A549 (cell line): ENCODE measurements at regions not wholly inside any gene's neighbourhood (a gene's known extent, or its start where the extent isn't known, plus 50 kb on each side); places are given as distances from the start of the nearest gene placed in this dataset.

Source experiments
- ATAC-seq, 2 experiments: fragments of 200-7000 bp in 1 of 2; fragments of >200 bp in 1 of 2; cut with Nextera tagmentation in 1 of 2; cut with Tn5 transposase in 1 of 2; 3 replicates each; pipeline versions ENCODE4 v1.8.0 to v1.9.1; 2018 to 2020; ENCODE audit warnings: mild to moderate bottlenecking in 1 of 2, moderate library complexity in 1 of 2
- CTCF ChIA-PET: fragments of 300-600 bp; sonication (Branson Sonifier 250); formaldehyde crosslinking; extraction: SDS; loops from one replicate; lab custom pipeline; 2021; ENCODE audit warnings: antibody characterized with exemption, inconsistent platforms; lab: Yijun Ruan, JAX
- POLR2A ChIA-PET: fragments of 350-600 bp; formaldehyde crosslinking; extraction: SDS; loops from one replicate; lab custom pipeline; 2021; ENCODE audit warnings: antibody characterized with exemption, inconsistent platforms; lab: Yijun Ruan, JAX
- DNase-seq, 2 experiments: peaks; one replicate each; pipeline versions ENCODE4 v3.0.0 to v3.0.0-alpha.2; 2011 to 2016; ENCODE audit warnings: low read depth in 1 of 2, low spot score in 1 of 2
- FAIRE-seq: peaks from 2 replicates; lab custom pipeline; 2011; peaks lifted over from hg19 to GRCh38; lab: Jason Lieb, UNC
- H3K27ac ChIP-seq, 2 experiments: fragments of >200 bp; sonication (Bioruptor Twin); formaldehyde crosslinking; 3 replicates each; pipeline ENCODE4 v1.5.1; 2016 to 2017
- H3K4me1 ChIP-seq: fragments of >200 bp; sonication (Bioruptor Twin); formaldehyde crosslinking; 3 replicates; pipeline ENCODE4 v1.6.1; 2016
- H3K4me2 ChIP-seq: fragments of >200 bp; sonication (Bioruptor Twin); formaldehyde crosslinking; 3 replicates; pipeline ENCODE4 v1.6.1; 2016
- H3K4me3 ChIP-seq: fragments of >200 bp; sonication (Bioruptor Twin); formaldehyde crosslinking; 3 replicates; pipeline ENCODE4 v1.5.1; 2016
- H3K9me3 ChIP-seq: fragments of >200 bp; sonication (Bioruptor Twin); formaldehyde crosslinking; 3 replicates; pipeline ENCODE4 v1.6.1; 2016
- CBX8 ChIP-seq: fragments of 200-600 bp; sonication (generic); IDR thresholded peaks from 2 replicates; pipeline ENCODE4 v1.6.1; 2016
- CEBPB ChIP-seq, 2 experiments: fragments of >200 bp in 1 of 2; sonication (Bioruptor Twin) in 1 of 2; formaldehyde crosslinking in 1 of 2; IDR thresholded peaks; 2 replicates each; pipeline ENCODE4 v1.6.1; 2012 to 2016
- CTCF ChIP-seq: fragments of >200 bp; sonication (Bioruptor Twin); formaldehyde crosslinking; IDR thresholded peaks from 3 replicates; pipeline ENCODE4 v1.5.1; 2016
- E2F6 ChIP-seq: IDR thresholded peaks from 2 replicates; pipeline ENCODE4 v1.6.1; 2012; ENCODE audit warnings: low read depth, borderline replicate concordance
- ELK1 ChIP-seq: fragments of 150-350 bp; IDR thresholded peaks from 2 replicates; pipeline ENCODE4 v1.6.1; 2014; ENCODE audit warnings: low read depth, mild to moderate bottlenecking, low read length
- EP300 ChIP-seq, 2 experiments: fragments of >200 bp; sonication (Bioruptor Twin); formaldehyde crosslinking; IDR thresholded peaks; 2 replicates in 1 of 2; 3 replicates in 1 of 2; pipeline ENCODE4 v1.6.1; 2016 to 2017
- FOSL2 ChIP-seq, 2 experiments: fragments of 450-650 bp in 1 of 2; fragments of >200 bp in 1 of 2; sonication (Bioruptor Twin) in 1 of 2; formaldehyde crosslinking; IDR thresholded peaks; 2 replicates each; pipeline versions ENCODE4 v1.5.0 to v1.6.1; 2016 to 2020; ENCODE audit warnings: mild to moderate bottlenecking in 1 of 2, moderate library complexity in 1 of 2
- FOXS1 ChIP-seq: fragments of 250-450 bp; sonication (Bioruptor Pico); IDR thresholded peaks from 2 replicates; pipeline ENCODE4 v1.5.0; 2020; ENCODE audit warnings: mild to moderate bottlenecking, moderate library complexity
- GATA3 ChIP-seq: IDR thresholded peaks from 2 replicates; pipeline ENCODE4 v1.6.1; 2012; ENCODE audit warnings: borderline replicate concordance
- HES2 ChIP-seq: fragments of >200 bp; sonication (Bioruptor Twin); formaldehyde crosslinking; IDR thresholded peaks from 2 replicates; pipeline ENCODE4 v1.6.1; 2016
- HOXB13 ChIP-seq: fragments of 250-450 bp; sonication (Bioruptor Pico); IDR thresholded peaks from 2 replicates; pipeline ENCODE4 v1.5.0; 2020; ENCODE audit warnings: low read depth, mild to moderate bottlenecking, moderate library complexity
- JUNB ChIP-seq: fragments of >200 bp; sonication (Bioruptor Twin); formaldehyde crosslinking; IDR thresholded peaks from 2 replicates; pipeline ENCODE4 v1.6.1; 2016
- KDM1A ChIP-seq: fragments of 200-600 bp; sonication (generic); IDR thresholded peaks from 2 replicates; pipeline ENCODE4 v1.6.1; 2016; ENCODE audit warnings: low read depth, mild to moderate bottlenecking
- KDM5A ChIP-seq: fragments of 200-600 bp; sonication (generic); IDR thresholded peaks from 2 replicates; pipeline ENCODE4 v1.6.1; 2016; ENCODE audit warnings: antibody characterized with exemption, mild to moderate bottlenecking
- MAX ChIP-seq: IDR thresholded peaks from 2 replicates; pipeline ENCODE4 v1.6.1; 2012
- PBX3 ChIP-seq: IDR thresholded peaks from 2 replicates; pipeline ENCODE4 v1.6.1; 2012
- RAD21 ChIP-seq, 2 experiments: fragments of >200 bp in 1 of 2; sonication (Bioruptor Twin) in 1 of 2; formaldehyde crosslinking in 1 of 2; IDR thresholded peaks in 1 of 2; conservative IDR thresholded peaks in 1 of 2; 2 replicates in 1 of 2; 3 replicates in 1 of 2; pipeline ENCODE4 v1.6.1; 2012 to 2018; ENCODE audit warnings: inconsistent platforms in 1 of 2
- RCOR1 ChIP-seq: fragments of 150-350 bp; IDR thresholded peaks from 2 replicates; pipeline ENCODE4 v1.6.1; 2014; ENCODE audit warnings: antibody characterized with exemption, low read length, low read depth
- RFX5 ChIP-seq: fragments of 450-650 bp; IDR thresholded peaks from 2 replicates; pipeline ENCODE4 v1.7.1; 2014; ENCODE audit warnings: antibody characterized with exemption, mild to moderate bottlenecking, moderate library complexity
- TP53 ChIP-seq: fragments of 250-450 bp; sonication (Bioruptor Pico); IDR thresholded peaks from 2 replicates; pipeline ENCODE4 v1.5.0; 2021; ENCODE audit warnings: mild to moderate bottlenecking, moderate library complexity
- ZC3H11A ChIP-seq: fragments of 450-650 bp; IDR thresholded peaks from 2 replicates; pipeline ENCODE4 v1.6.1; 2014; ENCODE audit warnings: antibody characterized with exemption, mild to moderate bottlenecking
- ZFP36 ChIP-seq: fragments of 450-650 bp; IDR thresholded peaks from 2 replicates; pipeline ENCODE4 v1.6.1; 2014; ENCODE audit warnings: borderline replicate concordance; ENCODE audit not compliant: partially characterized antibody
- WGBS: methylation state at CpG from one replicate; pipeline ENCODE4 v1.1.6; 2017; ENCODE audit errors: missing lambda C conversion rate; 5-methylcytosine and 5-hydroxymethylcytosine counted together

- no peak for ATAC-seq
- Histone ChIP-seq H3K9me3 (no peaks in the 10 kb centered on the region), H3K4me3 (no peak overlapping the region), H3K27ac (no peak overlapping the region)
- no peak for TF ChIP-seq PBX3
- TF ChIP-seq JUNB, result no peak
- TF ChIP-seq HOXB13 (CRISPR knock-in tag), result no peak
- no peak for TF ChIP-seq RFX5
- TF ChIP-seq FOSL2 (IDR thresholded peaks at IDR 0.05), result no peak
- no peak for TF ChIP-seq FOSL2 (CRISPR knock-in tag; IDR thresholded peaks at IDR 0.05)
- no peak for TF ChIP-seq E2F6
- TF ChIP-seq MAX, result no peak
- TF ChIP-seq RCOR1, result no peak
- TF ChIP-seq GATA3, result no peak
- no peak for TF ChIP-seq CBX8
- TF ChIP-seq HES2, result no peak
- TF ChIP-seq RAD21 (conservative IDR thresholded peaks at IDR 0.05 in 1 of 2, IDR thresholded peaks at IDR 0.05 in 1 of 2), result no peak
- no peak for TF ChIP-seq EP300 (IDR thresholded peaks at IDR 0.05)
- no peak for TF ChIP-seq CTCF
- TF ChIP-seq, all 56 proteins: peak for 0
- Histone ChIP-seq H3K4me1 (no peaks in the 10 kb centered on the region), H3K4me2 (no peak overlapping the region)
- 49% methylated on average over 4 of the region's 4 CpGs for WGBS
- CTCF ChIA-PET, result interaction anchor here (1.1 to 3.6 kb wide), 5 partner anchors 11 to 722 kb away, joined by 3 to 16 read pairs (median 10); no protein-coding TSS in a partner anchor
- no peak for DNase-seq
- no peak for FAIRE-seq
- POLR2A ChIA-PET, result no interaction called here
Measured at GRCh38 chr11:11065396-11065795, 207.5 kb upstream of the ZBED5 start.

- DNase-seq, result no peak
- peaks cover 37% of the 10 kb centered on the region for H3K9me3 ChIP-seq
- 0% methylated on average over 2 of the region's 2 CpGs for WGBS
- no peaks in the 10 kb centered on the region for H3K4me1 ChIP-seq
- TF ChIP-seq KDM5A, result no peak
- TF ChIP-seq FOXS1 (CRISPR knock-in tag), result no peak
- no peak for TF ChIP-seq ZC3H11A
- no peak for TF ChIP-seq TP53 (CRISPR knock-in tag)
- TF ChIP-seq ZFP36, result no peak
- no peak for TF ChIP-seq KDM1A
- TF ChIP-seq HES2, result no peak
- no peak for TF ChIP-seq CEBPB (IDR thresholded peaks at IDR 0.05)
- TF ChIP-seq ELK1, result no peak
- H3K4me3 ChIP-seq, result no peak overlapping the region
- no peak for FAIRE-seq
- ATAC-seq, result no peak
- ChIA-PET POLR2A (no interaction called here), CTCF (interaction anchor here (0.7 to 3.2 kb wide), 4 partner anchors 20 to 730 kb away, joined by 3 to 13 read pairs (median 3); no protein-coding TSS in a partner anchor)
- H3K27ac ChIP-seq, result no peak overlapping the region
- no peak overlapping the region for H3K4me2 ChIP-seq
Measured at GRCh38 chr11:11057472-11057854, 199.6 kb upstream of the ZBED5 start.
